HG03457 (cell line): ENCODE measurements at regions not wholly inside any gene's neighbourhood (a gene's known extent, or its start where the extent isn't known, plus 50 kb on each side); places are given as distances from the start of the nearest gene placed in this dataset.
"Not testable (repeated sequence)": the region's sequence is repeated elsewhere in the genome, so short reads cannot be mapped to it uniquely, and the experiment has no call there.

Experiments used
- ATAC-seq: cut with Tn5 transposase; IDR thresholded peaks from one replicate; pipeline ENCODE4 v1.9.1; 2021; ENCODE audit warnings: moderate number of reproducible peaks; ENCODE audit not compliant: unreplicated experiment

DNA sequence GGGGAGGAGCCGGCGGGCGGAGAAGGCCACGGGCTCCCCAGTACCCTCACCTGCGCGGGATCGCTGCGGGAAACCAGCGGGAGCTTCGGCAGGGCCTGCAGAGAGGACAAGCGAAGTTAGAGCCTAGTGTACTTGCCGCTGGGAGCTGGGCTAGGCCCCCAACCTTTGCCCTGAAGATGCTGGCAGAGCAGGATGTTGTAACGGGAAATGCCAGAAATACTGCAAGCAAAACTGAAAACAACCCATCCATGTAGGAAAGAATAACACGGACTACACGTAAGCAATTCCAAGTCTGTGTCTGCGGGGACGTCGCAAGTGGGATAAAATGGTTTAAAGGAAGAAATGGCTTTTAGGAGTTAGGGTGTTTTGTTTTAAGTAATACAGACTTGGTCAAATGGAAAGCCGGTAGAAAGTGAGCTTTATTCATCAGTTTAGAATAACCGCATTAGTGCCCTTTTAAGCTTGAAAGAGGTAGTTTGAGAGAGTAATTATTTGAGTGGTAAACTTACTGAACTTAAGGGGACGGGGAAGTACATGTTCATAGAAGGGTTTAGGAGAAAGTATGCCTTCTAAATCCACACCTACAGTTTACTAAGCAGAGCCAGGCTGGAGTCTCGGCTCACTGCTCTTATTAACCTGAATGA is 121.3 kb upstream of the NIPA1 start:
- not testable (repeated sequence) for ATAC-seq

DNA sequence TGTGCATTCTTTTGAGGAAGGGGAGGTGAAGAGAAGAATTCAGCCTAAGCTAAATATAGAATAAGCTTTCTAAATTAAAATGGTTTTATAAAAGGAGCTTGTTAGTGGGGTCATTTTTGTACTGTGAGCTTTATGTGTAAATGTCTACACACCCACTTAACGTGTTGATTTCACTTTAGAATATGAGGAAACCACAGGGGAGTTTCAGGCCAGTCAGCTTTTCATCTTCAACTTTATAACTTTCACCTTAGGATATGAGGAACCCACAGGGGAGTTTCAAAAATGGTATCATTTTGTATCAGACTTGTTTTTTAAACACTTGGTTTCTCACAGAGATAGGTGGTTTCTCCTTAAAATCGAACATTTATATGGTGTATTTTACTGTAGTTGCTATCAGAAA is 120.7 kb upstream of the NIPA1 start:
- ATAC-seq: not testable (repeated sequence)

DNA sequence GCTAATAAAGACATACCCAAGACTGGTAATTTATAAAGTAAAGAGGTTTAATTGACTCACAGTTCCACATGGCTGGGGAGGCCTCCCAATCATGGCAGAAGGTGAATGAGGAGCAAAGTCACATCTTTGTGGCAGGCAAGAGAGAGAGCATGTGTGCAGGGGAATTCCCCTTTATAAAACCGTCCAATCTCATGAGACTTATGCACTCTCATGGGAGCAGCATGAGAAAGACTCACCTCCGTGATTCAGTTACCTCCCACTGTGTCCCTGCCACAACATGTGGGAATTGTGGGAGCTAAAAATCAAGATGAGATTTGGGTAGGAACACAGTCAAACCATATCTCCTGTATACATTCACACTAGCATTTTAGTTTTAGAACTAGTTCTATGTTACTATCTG is 101.7 kb upstream of the NIPA1 start:
- ATAC-seq: not testable (repeated sequence)

DNA sequence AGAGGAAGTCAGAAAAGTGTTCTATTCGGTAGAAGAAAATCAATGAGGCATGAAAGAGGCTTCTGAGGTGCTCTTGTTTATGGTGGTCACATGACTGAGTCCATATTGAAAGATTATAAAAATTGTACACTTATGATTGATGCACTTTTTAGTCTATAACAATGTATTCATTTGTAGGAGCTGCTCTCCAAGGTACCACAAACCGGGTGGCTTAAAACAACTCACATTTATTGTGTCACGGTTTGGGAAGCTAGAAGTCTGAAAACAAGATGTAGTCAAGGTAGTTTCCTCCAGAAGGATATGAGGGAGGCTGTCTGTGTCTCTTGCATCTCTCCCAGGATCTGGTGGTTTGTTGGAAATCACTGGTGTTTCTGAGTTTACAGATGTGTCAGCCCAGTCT is 86.6 kb upstream of the NIPA1 start:
- ATAC-seq: not testable (repeated sequence)

DNA sequence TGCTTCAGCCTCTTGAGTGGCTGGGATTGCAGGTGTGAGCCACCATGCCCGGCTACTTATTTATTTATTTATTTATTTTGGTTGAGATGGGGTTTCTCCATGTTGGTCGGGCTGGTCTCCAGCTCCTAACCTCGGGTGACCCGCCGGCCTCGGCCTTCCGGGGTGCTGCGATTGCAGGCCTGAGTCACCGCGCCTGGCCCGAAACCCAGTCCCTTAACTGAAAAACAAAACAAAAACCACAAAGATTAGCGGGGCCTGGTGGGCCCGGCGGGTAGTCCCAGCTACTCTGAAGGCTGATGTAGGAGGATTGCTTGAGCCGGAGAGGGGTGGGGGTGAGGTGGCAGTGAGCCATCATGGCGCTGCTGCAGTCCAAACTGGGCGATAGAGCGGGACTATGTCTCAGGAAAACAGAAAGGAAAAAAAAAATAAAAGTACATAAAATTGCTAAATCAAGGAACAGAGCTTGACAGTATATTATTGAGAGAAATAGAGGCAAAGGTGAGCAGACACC is 75.6 kb upstream of the NIPA1 start:
- ATAC-seq: not testable (repeated sequence)

DNA sequence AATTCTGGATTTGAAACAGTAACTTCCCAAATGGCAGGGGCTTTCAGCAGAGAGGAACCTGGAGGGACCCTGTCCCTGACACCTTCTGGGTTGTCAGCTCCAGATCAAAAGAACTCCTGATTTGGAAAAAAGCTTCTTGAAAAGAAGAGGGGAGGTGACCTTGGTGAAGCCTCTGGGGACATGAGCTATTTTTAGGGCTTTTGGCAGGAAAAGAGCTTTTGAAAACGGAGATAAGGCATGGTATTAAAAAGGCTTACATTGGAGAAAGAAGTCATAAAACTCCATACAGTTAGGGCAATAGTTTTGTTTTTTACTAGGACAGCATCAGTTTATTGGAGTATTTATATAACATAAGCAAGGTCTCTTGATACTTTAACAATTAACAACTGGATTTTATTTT is 72.5 kb upstream of the NIPA1 start:
- not testable (repeated sequence) for ATAC-seq

DNA sequence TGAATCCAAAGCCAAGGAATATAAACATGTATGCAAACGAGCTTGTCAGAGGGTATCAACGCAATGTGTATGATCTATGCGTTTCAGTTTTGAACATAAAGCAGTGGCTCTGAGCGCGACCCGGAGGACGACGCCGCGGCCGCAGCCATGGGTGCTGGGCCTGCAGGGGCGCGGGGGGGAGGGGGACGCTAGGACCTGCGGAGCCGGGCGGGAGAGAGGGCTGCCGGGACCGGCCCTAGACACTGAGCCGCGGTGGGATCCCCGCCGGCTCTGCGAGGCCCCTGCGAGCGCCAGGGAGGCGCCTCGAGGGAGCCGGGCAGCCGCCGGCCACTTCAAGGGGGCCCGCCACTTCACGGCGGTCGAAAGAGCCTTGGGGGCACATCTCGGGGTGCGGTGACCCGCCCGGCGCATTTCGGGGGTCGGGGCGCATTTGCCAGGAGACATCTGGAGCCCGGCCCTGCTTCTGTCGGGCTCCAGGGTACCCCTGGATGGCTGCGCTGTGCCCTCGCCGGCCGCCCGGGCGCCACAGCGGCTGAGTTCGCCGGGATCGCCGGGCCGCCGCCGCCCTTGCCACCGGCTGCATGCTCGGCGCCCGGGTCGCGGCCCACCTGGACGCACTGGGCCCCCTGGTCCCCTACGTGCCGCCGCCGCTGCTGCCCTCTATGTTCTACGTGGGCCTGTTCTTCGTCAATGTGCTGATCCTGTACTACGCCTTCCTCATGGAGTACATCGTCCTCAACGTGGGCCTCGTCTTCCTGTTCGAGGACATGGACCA is 71.9 kb upstream of the NIPA1 start:
- not testable (repeated sequence) for ATAC-seq

DNA sequence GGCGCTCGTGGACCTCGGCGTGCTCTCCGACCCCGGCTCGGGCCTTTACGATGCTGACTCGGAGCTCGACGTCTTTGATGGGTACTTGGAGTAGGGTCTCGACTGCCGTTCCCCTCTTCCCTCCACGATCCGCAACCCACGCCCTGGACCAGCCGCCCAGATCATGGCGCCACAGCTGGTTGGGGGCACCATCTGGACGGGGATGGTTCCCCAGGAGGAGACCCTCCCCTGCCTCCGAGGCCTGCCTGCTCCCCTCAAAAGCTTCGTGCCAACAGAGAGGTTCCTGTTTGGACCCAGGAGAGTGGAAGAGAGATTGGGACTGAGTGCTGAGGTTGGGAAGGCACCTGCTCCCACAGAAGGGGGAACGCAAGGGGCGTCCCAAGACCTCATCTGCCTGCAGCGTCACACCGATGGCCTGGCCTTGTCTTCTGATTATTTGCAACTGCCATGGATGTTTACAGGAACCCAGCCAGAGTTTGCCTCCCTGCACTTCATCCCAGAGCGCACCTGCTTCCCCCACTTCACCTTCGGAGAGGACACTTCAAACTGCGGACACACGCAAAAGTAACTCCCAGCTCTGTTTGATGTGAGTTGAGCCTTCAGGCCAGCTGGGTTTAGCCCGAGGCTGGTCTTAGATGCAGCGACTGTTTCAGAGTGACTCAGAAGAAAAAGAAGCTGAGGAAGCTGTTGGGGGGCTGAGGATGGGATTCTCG is 71.2 kb upstream of the NIPA1 start:
- not testable (repeated sequence) for ATAC-seq

DNA sequence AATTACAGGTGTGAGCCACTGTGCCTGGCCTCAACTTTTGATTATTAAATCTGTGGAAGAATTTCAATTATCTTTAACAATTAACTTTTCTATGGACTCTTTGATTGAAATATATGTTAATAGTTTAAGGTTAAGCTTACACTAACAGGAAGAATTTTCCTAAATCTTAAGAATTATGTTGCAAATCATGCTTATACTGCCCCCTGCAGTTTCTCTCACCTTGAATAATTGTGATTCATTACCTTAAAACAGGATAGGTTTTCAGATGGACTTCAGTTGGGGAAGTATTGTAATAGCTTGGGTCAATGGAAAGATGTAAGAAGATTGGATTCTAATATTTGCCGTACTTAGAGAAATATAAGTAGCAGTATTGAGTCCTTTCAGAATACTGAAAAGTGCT is 66.5 kb upstream of the NIPA1 start:
- not testable (repeated sequence) for ATAC-seq

DNA sequence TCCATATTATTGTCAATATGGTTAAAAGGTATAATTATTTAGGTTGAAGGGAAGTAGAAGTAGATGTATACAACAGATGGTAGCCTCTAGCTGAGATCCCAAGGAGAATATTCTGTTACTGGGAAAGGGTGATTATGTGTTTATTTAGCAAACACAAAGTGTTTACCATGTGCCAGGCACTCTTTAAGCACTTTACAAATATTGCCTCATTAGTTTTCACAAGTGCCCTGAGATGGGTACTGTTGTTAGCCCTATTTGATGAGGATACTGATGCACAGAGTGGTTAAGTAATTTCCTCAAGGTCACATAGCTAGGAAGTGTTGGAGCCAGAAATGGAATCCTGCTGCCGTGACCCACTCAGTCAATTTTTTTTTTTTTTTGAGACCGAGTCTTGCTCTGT is 60.3 kb upstream of the NIPA1 start:
- ATAC-seq: not testable (repeated sequence)

DNA sequence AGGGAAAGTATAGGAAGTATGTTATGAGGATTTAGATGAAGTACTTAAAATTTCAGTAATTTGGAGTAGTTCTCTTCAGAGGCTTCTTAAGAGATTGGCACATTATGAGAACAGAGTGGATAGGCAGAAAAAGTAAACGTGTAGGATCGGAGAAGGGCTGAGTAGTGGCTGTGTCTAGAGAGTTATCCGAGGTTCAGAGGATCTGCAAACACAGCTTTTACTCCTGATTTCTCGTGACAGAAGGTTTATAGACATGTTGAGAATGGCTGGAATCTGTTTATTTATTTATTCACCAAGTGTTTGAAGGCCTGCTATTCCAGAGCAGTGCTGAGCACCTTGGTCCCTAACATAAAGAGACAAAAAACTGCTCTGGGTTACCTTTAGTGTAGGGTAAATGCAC is 51.4 kb upstream of the NIPA1 start:
- not testable (repeated sequence) for ATAC-seq

DNA sequence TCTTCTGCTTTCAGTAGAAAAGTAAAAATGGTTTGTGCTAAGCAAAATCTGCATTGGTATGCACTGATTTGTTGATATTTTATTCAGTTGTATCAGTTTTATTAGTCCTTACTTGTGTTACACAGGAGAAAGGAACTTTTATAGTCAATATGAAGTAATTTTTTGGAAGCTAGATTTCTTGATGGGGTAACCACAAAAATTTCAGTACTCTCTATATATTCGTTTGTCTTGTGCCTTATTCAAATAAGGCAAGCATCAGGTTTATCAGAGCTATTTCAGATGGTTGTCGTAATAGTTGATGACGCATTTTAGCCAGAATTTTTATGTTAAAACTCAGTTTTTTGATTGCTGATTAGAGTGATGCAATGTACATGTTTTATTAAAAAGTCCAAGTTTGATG is 50.7 kb upstream of the NIPA1 start:
- ATAC-seq: no peak

DNA sequence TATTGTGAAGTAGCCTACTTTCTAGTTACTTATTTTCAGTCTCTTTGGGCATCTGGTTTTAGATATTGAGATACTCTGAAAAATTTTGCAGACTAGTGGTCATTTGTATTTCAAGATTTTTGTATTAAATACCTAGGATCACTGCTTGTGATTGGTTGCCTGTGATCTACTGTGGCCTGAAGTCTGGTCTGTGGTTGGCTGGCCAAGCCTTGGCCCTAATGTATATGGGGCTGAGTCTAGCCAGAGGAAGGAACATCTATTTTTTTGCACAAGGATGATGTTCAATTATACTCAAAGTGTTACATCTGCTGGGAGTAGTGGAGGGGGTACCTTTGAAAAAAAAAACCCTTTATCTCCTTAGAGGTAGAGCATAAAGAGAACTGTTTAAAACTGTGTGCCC is 50.2 kb upstream of the NIPA1 start:
- ATAC-seq: not testable (repeated sequence)
